GM12865 (cell line): ENCODE measurements at regions not wholly inside any gene's neighbourhood (a gene's known extent, or its start where the extent isn't known, plus 50 kb on each side); places are given as distances from the start of the nearest gene placed in this dataset.

Experiments used
- DNase-seq: peaks from one replicate; pipeline ENCODE4 v3.0.0; 2010; ENCODE audit warnings: low read depth
- H3K4me3 ChIP-seq: 2 replicates; pipeline ENCODE4 v1.5.1; 2011; ENCODE audit warnings: mild to moderate bottlenecking, low read depth, low read length, control low read depth
- CTCF ChIP-seq: IDR thresholded peaks from 2 replicates; pipeline ENCODE4 v1.5.1; 2011; ENCODE audit warnings: low read length, control low read depth, low read depth, inconsistent platforms; ENCODE audit not compliant: insufficient read depth; ENCODE audit errors: missing control alignments

GRCh38 chr5:2677689-2678088 lies 73.8 kb downstream of the IRX2 start:
- TF ChIP-seq CTCF, result no peak
- no peak overlapping the region for H3K4me3 ChIP-seq
- DNase-seq, result no peak

- H3K4me3 ChIP-seq, result no peak overlapping the region
- no peak for DNase-seq
- TF ChIP-seq CTCF, result no peak
These were observed 75.9 kb downstream of the IRX2 start for GRCh38 chr5:2675548-2675947.

GRCh38 chr5:2674456-2674855 lies 77.0 kb downstream of the IRX2 start:
- H3K4me3 ChIP-seq, result no peak overlapping the region
- DNase-seq, result no peak
- no peak for TF ChIP-seq CTCF

GRCh38 chr5:2670940-2671339 lies 80.5 kb downstream of the IRX2 start:
- DNase-seq, result no peak
- TF ChIP-seq CTCF, result no peak
- no peak overlapping the region for H3K4me3 ChIP-seq

GRCh38 chr5:2669913-2670312 lies 81.6 kb downstream of the IRX2 start:
- no peak for TF ChIP-seq CTCF
- H3K4me3 ChIP-seq, result no peak overlapping the region
- DNase-seq, result no peak

- no peak for TF ChIP-seq CTCF
- DNase-seq, result no peak
- H3K4me3 ChIP-seq, result no peak overlapping the region
These were observed 82.2 kb downstream of the IRX2 start for GRCh38 chr5:2669259-2669658.

- no peak for TF ChIP-seq CTCF
These were observed 85.4 kb downstream of the IRX2 start for GRCh38 chr5:2666081-2666480.

More at GRCh38 chr5:2666081-2666480, 85.4 kb downstream of the IRX2 start:
- no peak for DNase-seq
- no peak overlapping the region for H3K4me3 ChIP-seq
